ENCODE measurements at regions not wholly inside any gene's neighbourhood (a gene's known extent, or its start where the extent isn't known, plus 50 kb on each side); places are given as distances from the start of the nearest gene placed in this dataset.
"Not testable (repeated sequence)": the region's sequence is repeated elsewhere in the genome, so short reads cannot be mapped to it uniquely, and the experiment has no call there.

DNA sequence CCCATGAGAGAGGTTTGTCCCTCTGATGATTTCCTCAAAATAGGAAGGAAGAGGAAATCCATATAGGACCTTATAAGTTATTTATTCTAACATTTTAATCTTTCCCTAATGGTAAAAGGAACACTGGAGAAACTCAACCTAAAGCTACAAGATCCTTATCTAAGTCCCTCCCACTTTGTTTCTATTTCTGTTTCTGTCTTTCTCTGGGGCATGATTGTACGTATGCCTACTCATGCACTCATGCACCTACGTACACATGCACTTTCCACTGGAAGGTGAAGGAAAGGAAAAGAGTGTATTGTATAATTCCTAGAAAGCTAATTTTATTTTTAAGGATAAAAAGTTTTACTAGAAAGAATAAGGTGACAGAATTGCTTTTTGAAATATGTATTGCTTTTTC lies 125.0 kb downstream of the RAB38 start:
- H3K4me2 ChIP-seq (ENCODE audit: low read depth, low read length) = no peak overlapping the region
- H3K79me2 ChIP-seq (ENCODE audit: low read length) = no peaks in the 10 kb centered on the region
- no peak overlapping the region for H3K4me3 ChIP-seq (ENCODE audit: low read length)
- H3K9me3 ChIP-seq (replicated peaks; ENCODE audit: insufficient read depth, low read length) = no peaks in the 10 kb centered on the region
- H3K36me3 ChIP-seq (replicated peaks; ENCODE audit: insufficient read depth, low read length) = no peaks in the 10 kb centered on the region
- no peaks in the 10 kb centered on the region for H4K20me1 ChIP-seq (ENCODE audit: insufficient read depth, low read length)
- no peak overlapping the region for H2AFZ ChIP-seq (ENCODE audit: low read length)
- H3K9me2 ChIP-seq (replicated peaks; ENCODE audit: insufficient read depth, low read length) = no peaks in the 10 kb centered on the region
- H3K27me3 ChIP-seq (replicated peaks; ENCODE audit: insufficient read depth, low read length) = no peaks in the 10 kb centered on the region
- H3K9ac ChIP-seq (ENCODE audit: low read length) = no peak overlapping the region
- H3F3A ChIP-seq (ENCODE audit: insufficient read depth, low read length) = no peaks in the 10 kb centered on the region
- no peaks in the 10 kb centered on the region for H3K4me1 ChIP-seq (ENCODE audit: low read length)
- no peak for TF ChIP-seq EZH2 (optimal IDR thresholded peaks at IDR 0.05; ENCODE audit: low read depth, low read length)
- no peak for TF ChIP-seq CTCF (IDR thresholded peaks at IDR 0.05; ENCODE audit: low read length)
- no peak for TF ChIP-seq EZH2phosphoT487 (IDR thresholded peaks at IDR 0.05; ENCODE audit: low read length)
- H3K27ac ChIP-seq (ENCODE audit: low read length) = no peak overlapping the region
- DNase-seq = no peak

GRCh38 chr11:88045288-88045687 lies 130.0 kb downstream of the RAB38 start:
- not testable (repeated sequence) for H3F3A ChIP-seq (ENCODE audit: insufficient read depth, low read length); H3K9me2 ChIP-seq (replicated peaks; ENCODE audit: insufficient read depth, low read length); H3K4me2 ChIP-seq (ENCODE audit: low read depth, low read length); H3K27ac ChIP-seq (ENCODE audit: low read length); H3K4me3 ChIP-seq (ENCODE audit: low read length); H3K27me3 ChIP-seq (replicated peaks; ENCODE audit: insufficient read depth, low read length); H3K79me2 ChIP-seq (ENCODE audit: low read length); H3K9ac ChIP-seq (ENCODE audit: low read length); H2AFZ ChIP-seq (ENCODE audit: low read length); H3K36me3 ChIP-seq (replicated peaks; ENCODE audit: insufficient read depth, low read length); H4K20me1 ChIP-seq (ENCODE audit: insufficient read depth, low read length); H3K4me1 ChIP-seq (ENCODE audit: low read length); H3K9me3 ChIP-seq (replicated peaks; ENCODE audit: insufficient read depth, low read length); DNase-seq

GRCh38 chr11:88044658-88045057 lies 130.6 kb downstream of the RAB38 start:
- not testable (repeated sequence) for H3K79me2 ChIP-seq (ENCODE audit: low read length); H3K9ac ChIP-seq (ENCODE audit: low read length); H3K36me3 ChIP-seq (replicated peaks; ENCODE audit: insufficient read depth, low read length); H3K4me3 ChIP-seq (ENCODE audit: low read length); H4K20me1 ChIP-seq (ENCODE audit: insufficient read depth, low read length); H3F3A ChIP-seq (ENCODE audit: insufficient read depth, low read length); H3K9me3 ChIP-seq (replicated peaks; ENCODE audit: insufficient read depth, low read length); DNase-seq; H2AFZ ChIP-seq (ENCODE audit: low read length); H3K4me2 ChIP-seq (ENCODE audit: low read depth, low read length); H3K27me3 ChIP-seq (replicated peaks; ENCODE audit: insufficient read depth, low read length); H3K27ac ChIP-seq (ENCODE audit: low read length); H3K4me1 ChIP-seq (ENCODE audit: low read length); H3K9me2 ChIP-seq (replicated peaks; ENCODE audit: insufficient read depth, low read length)

GRCh38 chr11:88043149-88043548 lies 132.1 kb downstream of the RAB38 start:
- H2AFZ ChIP-seq (ENCODE audit: low read length) = no peak overlapping the region
- H3K79me2 ChIP-seq (ENCODE audit: low read length) = no peaks in the 10 kb centered on the region
- H3K4me3 ChIP-seq (ENCODE audit: low read length) = no peak overlapping the region
- no peak overlapping the region for H3K27ac ChIP-seq (ENCODE audit: low read length)
- H3K36me3 ChIP-seq (replicated peaks; ENCODE audit: insufficient read depth, low read length) = no peaks in the 10 kb centered on the region
- no peaks in the 10 kb centered on the region for H3F3A ChIP-seq (ENCODE audit: insufficient read depth, low read length)
- TF ChIP-seq EZH2phosphoT487 (IDR thresholded peaks at IDR 0.05; ENCODE audit: low read length) = no peak
- TF ChIP-seq EZH2 (optimal IDR thresholded peaks at IDR 0.05; ENCODE audit: low read depth, low read length) = no peak
- no peak for TF ChIP-seq CTCF (IDR thresholded peaks at IDR 0.05; ENCODE audit: low read length)
- H3K4me1 ChIP-seq (ENCODE audit: low read length) = no peaks in the 10 kb centered on the region
- H4K20me1 ChIP-seq (ENCODE audit: insufficient read depth, low read length) = no peaks in the 10 kb centered on the region
- H3K9ac ChIP-seq (ENCODE audit: low read length) = no peak overlapping the region
- no peak for DNase-seq
- no peaks in the 10 kb centered on the region for H3K9me2 ChIP-seq (replicated peaks; ENCODE audit: insufficient read depth, low read length)
- no peak overlapping the region for H3K4me2 ChIP-seq (ENCODE audit: low read depth, low read length)
- no peaks in the 10 kb centered on the region for H3K9me3 ChIP-seq (replicated peaks; ENCODE audit: insufficient read depth, low read length)
- no peaks in the 10 kb centered on the region for H3K27me3 ChIP-seq (replicated peaks; ENCODE audit: insufficient read depth, low read length)

Data from MM.1S (cell line).